ENCODE measurements at regions not wholly inside any gene's neighbourhood (a gene's known extent, or its start where the extent isn't known, plus 50 kb on each side); places are given as distances from the start of the nearest gene placed in this dataset.

- no peak for DNase-seq
- no peaks in the 10 kb centered on the region for H3K9me3 Mint-ChIP-seq
- WGBS (ENCODE audit: insufficient coverage) = 98% methylated on average over 11 of the region's 11 CpGs
- Histone ChIP-seq H3K4me3 (ENCODE audit: low read length) (no peak overlapping the region), H3K27ac (ENCODE audit: low read length) (no peak overlapping the region), H3K4me1 (ENCODE audit: control insufficient read depth, insufficient read depth, low read length) (peaks cover 13% of the 10 kb centered on the region), H3K36me3 (ENCODE audit: control insufficient read depth, insufficient read depth, low read length) (no peaks in the 10 kb centered on the region), H3K9me3 (ENCODE audit: control insufficient read depth, insufficient read depth, low read length) (no peaks in the 10 kb centered on the region), H3K27me3 (ENCODE audit: control insufficient read depth, insufficient read depth, low read length) (no peaks in the 10 kb centered on the region)
- TF ChIP-seq CTCF (IDR thresholded peaks at IDR 0.05) = no peak
- H3K4me1 Mint-ChIP-seq = peaks cover 23 to 24% of the 10 kb centered on the region in 2 donors
- intact Hi-C loops (cut with micrococcal nuclease) = no loop called here
- no peaks in the 10 kb centered on the region for H3K27me3 Mint-ChIP-seq (ENCODE audit: low read depth in 2 of 2)
- H3K27ac Mint-ChIP-seq = no peak overlapping the region
- H3K36me3 Mint-ChIP-seq = no peaks in the 10 kb centered on the region
- H3K4me3 Mint-ChIP-seq = no peak overlapping the region
- ATAC-seq = no peak
Observed at GRCh38 chr10:4070921-4071660, 286.1 kb upstream of the KLF6 start.

GRCh38 chr10:4070184-4070583 is 285.2 kb upstream of the KLF6 start:
- no peak overlapping the region for H3K27ac Mint-ChIP-seq
- no peak for ATAC-seq

GRCh38 chr10:4069491-4069890 is 284.5 kb upstream of the KLF6 start:
- Histone ChIP-seq H3K4me1 (ENCODE audit: control insufficient read depth, insufficient read depth, low read length) (peaks cover 2% of the 10 kb centered on the region), H3K36me3 (ENCODE audit: control insufficient read depth, insufficient read depth, low read length) (no peaks in the 10 kb centered on the region), H3K4me3 (ENCODE audit: low read length) (no peak overlapping the region), H3K27ac (ENCODE audit: low read length) (no peak overlapping the region), H3K27me3 (ENCODE audit: control insufficient read depth, insufficient read depth, low read length) (no peaks in the 10 kb centered on the region), H3K9me3 (ENCODE audit: control insufficient read depth, insufficient read depth, low read length) (no peaks in the 10 kb centered on the region)
- intact Hi-C loops (cut with micrococcal nuclease) = no loop called here
- no peak for DNase-seq
- H3K36me3 Mint-ChIP-seq = no peaks in the 10 kb centered on the region
- no peak overlapping the region for H3K4me3 Mint-ChIP-seq
- H3K4me1 Mint-ChIP-seq = peaks cover 10% of the 10 kb centered on the region in 2 donors
- H3K27me3 Mint-ChIP-seq (ENCODE audit: low read depth in 2 of 2) = no peaks in the 10 kb centered on the region
- no peak for TF ChIP-seq CTCF (IDR thresholded peaks at IDR 0.05)
- WGBS (ENCODE audit: insufficient coverage) = 94% methylated on average over 3 of the region's 3 CpGs
- H3K9me3 Mint-ChIP-seq = no peaks in the 10 kb centered on the region
- H3K27ac Mint-ChIP-seq = no peak overlapping the region
- no peak for ATAC-seq

More at GRCh38 chr10:4070184-4070583, 285.2 kb upstream of the KLF6 start:
- TF ChIP-seq CTCF (IDR thresholded peaks at IDR 0.05) = no peak
- Mint-ChIP-seq H3K9me3 (no peaks in the 10 kb centered on the region), H3K27me3 (ENCODE audit: low read depth in 2 of 2) (no peaks in the 10 kb centered on the region), H3K4me1 (peaks cover 16 to 17% of the 10 kb centered on the region in 2 donors), H3K36me3 (no peaks in the 10 kb centered on the region), H3K4me3 (no peak overlapping the region)
- DNase-seq = no peak
- Histone ChIP-seq H3K36me3 (ENCODE audit: control insufficient read depth, insufficient read depth, low read length) (no peaks in the 10 kb centered on the region), H3K27me3 (ENCODE audit: control insufficient read depth, insufficient read depth, low read length) (no peaks in the 10 kb centered on the region), H3K4me3 (ENCODE audit: low read length) (no peak overlapping the region), H3K9me3 (ENCODE audit: control insufficient read depth, insufficient read depth, low read length) (no peaks in the 10 kb centered on the region), H3K27ac (ENCODE audit: low read length) (no peak overlapping the region), H3K4me1 (ENCODE audit: control insufficient read depth, insufficient read depth, low read length) (peaks cover 9% of the 10 kb centered on the region)
- intact Hi-C loops (cut with micrococcal nuclease) = no loop called here
- WGBS (ENCODE audit: insufficient coverage) = no CpG with 5 or more reads among the region's 1 CpG

- Histone ChIP-seq H3K9me3 (ENCODE audit: control insufficient read depth, insufficient read depth, low read length) (no peaks in the 10 kb centered on the region), H3K36me3 (ENCODE audit: control insufficient read depth, insufficient read depth, low read length) (no peaks in the 10 kb centered on the region), H3K27ac (ENCODE audit: low read length) (no peak overlapping the region), H3K4me3 (ENCODE audit: low read length) (no peak overlapping the region), H3K4me1 (ENCODE audit: control insufficient read depth, insufficient read depth, low read length) (no peaks in the 10 kb centered on the region), H3K27me3 (ENCODE audit: control insufficient read depth, insufficient read depth, low read length) (no peaks in the 10 kb centered on the region)
- Mint-ChIP-seq H3K4me3 (no peak overlapping the region), H3K9me3 (no peaks in the 10 kb centered on the region), H3K27me3 (ENCODE audit: low read depth in 2 of 2) (no peaks in the 10 kb centered on the region), H3K27ac (no peak overlapping the region), H3K4me1 (peaks cover under 1 to 1% of the 10 kb centered on the region in 2 donors), H3K36me3 (no peaks in the 10 kb centered on the region)
- TF ChIP-seq CTCF (IDR thresholded peaks at IDR 0.05) = no peak
- DNase-seq (no peak), ATAC-seq (no peak)
- intact Hi-C loops (cut with micrococcal nuclease) = no loop called here
- whole genome bisulfite sequencing (ENCODE audit: insufficient coverage) = 97% methylated on average over 3 of the region's 3 CpGs
Observed at GRCh38 chr10:4068629-4069028, 283.6 kb upstream of the KLF6 start.

Data from natural killer cell (primary cell).